K562 (cell line): ENCODE measurements at regions not wholly inside any gene's neighbourhood (a gene's known extent, or its start where the extent isn't known, plus 50 kb on each side); places are given as distances from the start of the nearest gene placed in this dataset.

ENCODE experiments used
- ATAC-seq: fragments of 200-7000 bp; cut with Tn5 transposase; 3 replicates; pipeline ENCODE4 v1.9.1; 2020; ENCODE audit warnings: moderate library complexity
- BruUV-seq: library from RNA; stranded (reverse); fragments of 400-500 nt; replicated peaks from 2 replicates; lab custom pipeline; 2021; lab: Mats Ljungman, UMichigan
- CTCF ChIA-PET: fragments of 300-600 bp; formaldehyde crosslinking; extraction: SDS; loops from one replicate; lab custom pipeline; 2021; ENCODE audit warnings: low intra/inter-chr PET ratio; lab: Yijun Ruan, JAX
- POLR2A ChIA-PET: fragments of 300-600, 350-650 bp; sonication (Branson Sonifier 250); formaldehyde crosslinking; extraction: SDS; loops from one replicate; lab custom pipeline; 2021; ENCODE audit warnings: antibody characterized with exemption, inconsistent platforms; lab: Yijun Ruan, JAX
- DNase-seq, 4 experiments: peaks; one replicate each; pipeline versions ENCODE4 v3.0.0 to v3.0.0-alpha.2; 2011 to 2018; ENCODE audit warnings: low spot score in 3 of 4, mixed read lengths in 3 of 4; ENCODE audit errors: extremely low read depth in 1 of 4
- FAIRE-seq: peaks from 2 replicates; lab custom pipeline; 2011; peaks lifted over from hg19 to GRCh38; lab: Jason Lieb, UNC
- H2AFZ ChIP-seq: 2 replicates; pipeline ENCODE4 v1.6.0; 2011; ENCODE audit warnings: low read depth, low read length, control low read depth, inconsistent platforms
- H3K27ac ChIP-seq: fragments of 200-600 bp; 3 replicates; pipeline ENCODE4 v1.8.0; 2011; ENCODE audit warnings: low read depth, mild to moderate bottlenecking, control low read depth, inconsistent platforms, low read length, moderate library complexity, mixed read lengths; ENCODE audit errors: extremely low read depth
- H3K27me3 ChIP-seq, 2 experiments: fragments of 300-600 bp in 1 of 2; 2 replicates in 1 of 2; 3 replicates in 1 of 2; pipeline versions ENCODE4 v1.6.0 to v1.8.0; 2011; ENCODE audit warnings: inconsistent platforms in 2 of 2, low read length in 2 of 2, mild to moderate bottlenecking in 1 of 2, mixed read lengths in 1 of 2, moderate library complexity in 1 of 2; ENCODE audit not compliant: control insufficient read depth in 2 of 2, insufficient read depth in 2 of 2
- H3K36me3 ChIP-seq: fragments of 300-600 bp; 3 replicates; pipeline ENCODE4 v1.8.0; 2011; ENCODE audit warnings: mild to moderate bottlenecking, low read length, inconsistent platforms; ENCODE audit not compliant: control insufficient read depth, insufficient read depth
- H3K4me1 ChIP-seq, 2 experiments: fragments of 200-600 bp in 1 of 2; replicated peaks in 1 of 2; 2 replicates in 1 of 2; 3 replicates in 1 of 2; pipeline versions ENCODE4 v1.5.1 to v1.8.0; 2011; ENCODE audit warnings: inconsistent platforms in 2 of 2, low read length in 2 of 2, mild to moderate bottlenecking in 1 of 2, mixed read lengths in 1 of 2, moderate library complexity in 1 of 2; ENCODE audit not compliant: control insufficient read depth in 2 of 2, insufficient read depth in 2 of 2
- H3K4me2 ChIP-seq: 2 replicates; pipeline ENCODE4 v1.6.1; 2011; ENCODE audit warnings: low read length, control low read depth, inconsistent platforms, mixed read lengths; ENCODE audit not compliant: insufficient read depth
- H3K4me3 ChIP-seq: fragments of 200-600 bp; sonication (generic), shearing (Covaris generic); 2 replicates; pipeline ENCODE4 v1.5.1; 2016; ENCODE audit warnings: control low read depth, inconsistent platforms
- H3K79me2 ChIP-seq: fragments of 200-600 bp; 3 replicates; pipeline ENCODE4 v1.8.0; 2011; ENCODE audit warnings: low read length, inconsistent platforms; ENCODE audit not compliant: control insufficient read depth, insufficient read depth
- H3K9ac ChIP-seq, 2 experiments: 2 replicates each; pipeline versions ENCODE4 v1.6.0 to v1.6.1; 2011; ENCODE audit warnings: low read depth in 2 of 2, low read length in 2 of 2, control low read depth in 1 of 2, inconsistent platforms in 1 of 2, mild to moderate bottlenecking in 1 of 2, mixed read lengths in 1 of 2; ENCODE audit not compliant: insufficient read depth in 1 of 2
- H3K9me1 ChIP-seq: one replicate; pipeline ENCODE4 v1.6.0; 2011; ENCODE audit warnings: inconsistent platforms, mild to moderate bottlenecking, low read length, moderate library complexity; ENCODE audit not compliant: control insufficient read depth, insufficient read depth
- H3K9me3 ChIP-seq: replicated peaks from 2 replicates; pipeline ENCODE4 v1.5.1; 2011; ENCODE audit warnings: low read depth, low read length, inconsistent platforms; ENCODE audit not compliant: control insufficient read depth, insufficient read depth
- H4K20me1 ChIP-seq: replicated peaks from 2 replicates; pipeline ENCODE4 v1.6.1; 2011; ENCODE audit warnings: low read length, inconsistent platforms, mixed read lengths; ENCODE audit not compliant: control insufficient read depth, insufficient read depth
- CHD7 ChIP-seq: fragments of 200-600 bp; sonication (generic); IDR thresholded peaks from one replicate; pipeline ENCODE4 v1.6.1; 2012; ENCODE audit warnings: mild to moderate bottlenecking, low read depth, low read length, inconsistent platforms
- MBD1 ChIP-seq: fragments of 250-450 bp; sonication (Bioruptor Pico); IDR thresholded peaks from 2 replicates; pipeline ENCODE4 v1.8.0; 2022; ENCODE audit warnings: inconsistent platforms
- ZBTB5 ChIP-seq: fragments of 450-650 bp; IDR thresholded peaks from 2 replicates; pipeline ENCODE4 v1.6.1; 2017; ENCODE audit warnings: antibody characterized with exemption
- WGBS: fragments of 100-300 bp; shearing (Covaris generic); methylation state at CpG from one replicate; pipeline ENCODE4 v1.1.6; 2016; ENCODE audit warnings: low coverage, mixed read lengths; ENCODE audit not compliant: insufficient coverage; ENCODE audit errors: missing lambda C conversion rate; 5-methylcytosine and 5-hydroxymethylcytosine counted together
- in situ Hi-C: fragments of 300-500 bp; cut with MboI; formaldehyde crosslinking; loops from 4 replicates; pipeline ENCODE4 v1.15.0; 2018; ENCODE audit warnings: inconsistent platforms, mixed read lengths
- intact Hi-C: fragments of 100-400 bp; cut with micrococcal nuclease; formaldehyde crosslinking; loops from 2 replicates; pipeline ENCODE4 v1.14.2; 2022

- FAIRE-seq (no peak), ATAC-seq (no peak), DNase-seq (no peak)
- H3K4me1 ChIP-seq = no peaks in the 10 kb centered on the region
- no peak overlapping the region for H3K4me3 ChIP-seq
- no peak overlapping the region for H3K27ac ChIP-seq
- CTCF ChIA-PET = no interaction called here
- WGBS = 0% methylated on average over 1 of the region's 1 CpG
- no peaks in the 10 kb centered on the region for H3K9me3 ChIP-seq
- in situ Hi-C loops = no loop called here
- H3K9ac ChIP-seq = no peak overlapping the region
- no peaks in the 10 kb centered on the region for H3K79me2 ChIP-seq
- no peak overlapping the region for H3K4me2 ChIP-seq
- BruUV-seq = no TSS peak
- H3K36me3 ChIP-seq = no peaks in the 10 kb centered on the region
- POLR2A ChIA-PET = no interaction called here
- H4K20me1 ChIP-seq = no peaks in the 10 kb centered on the region
- no peaks in the 10 kb centered on the region for H3K9me1 ChIP-seq
- no peak overlapping the region for H2AFZ ChIP-seq
- H3K27me3 ChIP-seq = no peaks in the 10 kb centered on the region
- intact Hi-C loops = no loop called here
- no peak for TF ChIP-seq ZBTB5
- TF ChIP-seq MBD1 (CRISPR knock-in tag) = no peak
- no peak for TF ChIP-seq CHD7
These were observed 425.8 kb upstream of the POU3F3 start for GRCh38 chr2:104428155-104428554.
